Large intestine (tissue), 3 donors: ENCODE measurements at regions not wholly inside any gene's neighbourhood (a gene's known extent, or its start where the extent isn't known, plus 50 kb on each side); places are given as distances from the start of the nearest gene placed in this dataset.

ENCODE experiments used
- DNase-seq, 2 donors: peaks; one replicate each; pipeline versions ENCODE4 v3.0.0 to v3.0.0-alpha.2; 2013
- H3K27ac ChIP-seq: one replicate; pipeline ENCODE4 v1.5.1; 2013; ENCODE audit warnings: low read length
- H3K27me3 ChIP-seq: 2 replicates; pipeline ENCODE4 v1.6.1; 2013; ENCODE audit warnings: low read length; ENCODE audit not compliant: control insufficient read depth, insufficient read depth
- H3K36me3 ChIP-seq: 2 replicates; pipeline ENCODE4 v1.6.1; 2013; ENCODE audit warnings: low read length; ENCODE audit not compliant: control insufficient read depth, insufficient read depth
- H3K4me1 ChIP-seq: one replicate; pipeline ENCODE4 v1.6.1; 2013; ENCODE audit warnings: low read length; ENCODE audit not compliant: control insufficient read depth, insufficient read depth
- H3K4me3 ChIP-seq: one replicate; pipeline ENCODE4 v1.5.1; 2013; ENCODE audit warnings: low read length
- H3K9me3 ChIP-seq: one replicate; pipeline ENCODE4 v1.6.1; 2013; ENCODE audit warnings: mild to moderate bottlenecking, low read depth, low read length, moderate library complexity; ENCODE audit not compliant: control insufficient read depth
- WGBS: methylation state at CpG from one replicate; pipeline ENCODE4 v1.1.5; 2013; ENCODE audit warnings: low lambda C conversion rate; ENCODE audit not compliant: insufficient coverage; 5-methylcytosine and 5-hydroxymethylcytosine counted together

DNA sequence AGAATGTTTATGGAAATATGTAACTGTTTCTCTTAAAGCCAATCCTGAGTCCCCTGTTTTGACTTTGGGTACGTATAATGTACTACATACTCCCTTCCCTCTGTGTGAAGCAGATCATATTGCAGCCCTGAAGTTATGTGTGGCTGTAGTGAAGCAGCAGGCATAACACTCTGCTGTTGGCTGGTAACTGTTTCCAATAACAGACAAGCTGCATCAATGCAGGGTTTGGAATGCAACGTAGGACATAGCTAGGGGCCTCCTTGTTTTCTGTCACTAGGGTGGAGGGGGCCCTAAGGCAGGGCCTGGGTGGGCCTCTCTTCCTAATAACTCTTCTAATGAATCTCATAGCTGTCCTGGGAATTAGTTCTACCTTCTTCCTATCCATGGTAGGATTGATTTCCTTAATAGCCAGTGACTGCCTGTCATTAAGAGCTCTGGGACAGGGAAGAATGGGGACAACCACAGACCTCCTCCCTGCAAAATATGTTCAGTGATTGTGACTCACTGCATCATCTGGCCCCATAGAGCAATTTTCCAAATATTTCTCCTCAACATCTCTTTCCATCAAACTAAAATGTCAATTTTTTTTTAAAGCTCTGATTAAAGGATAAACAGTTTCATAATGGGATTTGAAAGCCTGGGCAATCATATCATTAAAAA, 129.6 kb upstream of the HMHB1 start:
- Histone ChIP-seq H3K27me3 (no peaks in the 10 kb centered on the region), H3K9me3 (no peaks in the 10 kb centered on the region), H3K4me1 (no peaks in the 10 kb centered on the region), H3K36me3 (no peaks in the 10 kb centered on the region), H3K27ac (peak overlapping the region; percentile 23), H3K4me3 (no peak overlapping the region)
- DNase-seq: peak; percentile 29 to 40
- WGBS: no CpG with 5 or more reads among the region's 2 CpGs

DNA sequence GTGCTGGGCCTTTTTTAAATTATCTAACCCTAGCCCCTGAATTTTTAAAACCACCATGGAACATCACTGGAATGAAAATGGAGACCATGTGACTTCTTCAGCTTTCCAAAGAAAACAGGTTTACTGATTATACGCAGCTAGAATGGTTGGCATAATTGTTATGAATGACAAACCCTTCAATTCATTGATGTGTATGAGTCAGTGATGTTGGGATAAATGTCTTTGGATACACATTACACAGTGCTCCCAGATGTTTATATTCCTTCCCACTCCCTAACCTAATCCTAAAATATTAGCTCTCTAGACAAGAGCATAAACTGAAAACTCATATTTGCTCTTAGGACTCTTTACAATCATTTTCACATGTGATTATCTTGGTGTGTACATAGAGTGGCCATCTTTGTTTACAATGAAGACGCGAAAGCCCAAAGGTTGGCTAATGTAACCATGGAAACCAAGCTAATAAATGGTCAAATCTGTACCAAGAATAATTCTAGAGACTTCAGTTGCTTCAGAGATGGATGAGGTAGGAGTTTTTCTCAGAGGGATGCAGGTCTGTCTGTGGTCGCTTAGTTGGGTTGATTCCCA, 131.2 kb upstream of the HMHB1 start:
- peak in 1 of 2 donors; percentile 51 for DNase-seq
- no peak overlapping the region for H3K27ac ChIP-seq
- 15% methylated on average over 2 of the region's 4 CpGs for WGBS

DNA sequence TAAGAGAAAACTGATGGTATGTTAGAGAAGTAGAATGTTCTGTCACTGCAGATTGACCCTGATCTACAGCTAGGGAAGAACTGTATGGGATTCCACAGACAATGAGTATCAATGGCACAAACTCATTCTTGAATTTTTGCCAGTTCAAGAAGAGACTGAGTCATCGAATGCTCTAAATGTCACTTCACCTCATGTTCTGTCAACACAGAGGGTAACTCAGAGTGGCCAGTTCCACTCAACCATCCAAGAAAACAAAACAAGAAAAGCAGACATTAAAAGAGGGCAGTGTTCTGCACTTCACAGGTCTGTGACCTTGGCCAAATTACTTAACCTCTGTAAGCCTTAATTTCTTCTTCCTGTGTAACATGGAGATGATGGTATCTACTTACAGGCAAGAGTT, 132.2 kb upstream of the HMHB1 start:
- Histone ChIP-seq H3K9me3 (no peaks in the 10 kb centered on the region), H3K4me1 (no peaks in the 10 kb centered on the region), H3K4me3 (no peak overlapping the region), H3K36me3 (no peaks in the 10 kb centered on the region), H3K27me3 (no peaks in the 10 kb centered on the region), H3K27ac (no peak overlapping the region)
- WGBS: no CpG with 5 or more reads among the region's 1 CpG
- no peak for DNase-seq

More for the DNA sequence above, 131.2 kb upstream of the HMHB1 start:
- H3K4me3 ChIP-seq: no peak overlapping the region
- no peaks in the 10 kb centered on the region for H3K36me3 ChIP-seq
- H3K4me1 ChIP-seq: no peaks in the 10 kb centered on the region
- H3K9me3 ChIP-seq: no peaks in the 10 kb centered on the region
- no peaks in the 10 kb centered on the region for H3K27me3 ChIP-seq

DNA sequence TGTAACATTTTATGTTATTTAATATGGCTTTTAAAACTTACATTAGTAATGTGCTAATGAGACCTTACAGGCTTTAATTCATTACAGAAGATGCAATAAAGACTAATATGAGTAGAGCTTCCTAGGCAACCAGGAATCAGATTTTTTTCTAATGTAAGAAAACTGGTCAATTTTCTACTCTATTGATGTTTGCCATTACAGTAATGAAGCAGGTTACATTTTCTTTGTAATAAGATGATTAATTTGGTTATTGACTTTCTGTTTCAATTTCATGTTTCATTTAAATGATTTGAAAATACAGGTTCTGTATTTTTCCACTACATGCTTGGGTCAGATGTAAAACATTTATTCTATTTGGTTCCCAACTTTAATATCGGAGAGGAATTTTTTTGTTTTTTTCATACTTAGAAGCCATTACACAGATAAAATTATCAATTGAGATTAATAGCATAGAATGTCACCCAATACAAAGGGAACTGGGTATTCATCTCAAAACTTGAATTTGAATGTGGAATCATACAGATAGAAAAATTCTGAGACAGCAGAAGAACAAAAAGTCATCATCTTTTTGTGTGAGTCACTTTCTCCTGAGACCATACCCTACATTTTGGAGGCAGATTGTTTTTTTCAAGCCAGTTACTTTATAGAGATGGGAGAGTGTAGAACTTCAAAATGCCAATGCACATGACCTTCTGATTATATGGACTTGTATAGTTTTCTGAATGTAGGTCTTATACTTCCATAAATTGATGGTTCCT, 133.6 kb upstream of the HMHB1 start:
- Histone ChIP-seq H3K36me3 (no peaks in the 10 kb centered on the region), H3K4me1 (no peaks in the 10 kb centered on the region), H3K27me3 (no peaks in the 10 kb centered on the region), H3K9me3 (no peaks in the 10 kb centered on the region), H3K4me3 (no peak overlapping the region), H3K27ac (no peak overlapping the region)
- DNase-seq: no peak
- 100% methylated on average over 1 of the region's 1 CpG for WGBS

DNA sequence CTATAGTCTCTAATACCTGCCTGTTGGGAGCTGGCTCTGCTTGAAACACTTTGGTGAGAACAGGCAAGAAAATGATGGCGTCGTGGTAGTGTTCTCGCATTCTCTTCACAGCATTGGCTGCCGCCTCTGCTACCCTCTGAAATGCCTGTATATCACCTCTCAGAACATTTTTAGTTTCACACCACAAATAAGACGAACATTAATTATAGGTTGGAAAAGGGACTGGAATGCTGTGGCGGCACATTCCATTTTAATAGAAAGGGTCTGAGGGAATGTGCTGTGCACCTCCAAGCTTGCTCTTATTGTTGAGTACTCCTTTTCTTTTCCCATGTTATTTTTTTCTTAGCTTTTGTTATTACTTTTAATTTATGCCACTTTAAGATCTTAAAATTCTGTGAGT, 134.6 kb upstream of the HMHB1 start:
- Histone ChIP-seq H3K27me3 (no peaks in the 10 kb centered on the region), H3K4me3 (no peak overlapping the region), H3K27ac (no peak overlapping the region), H3K4me1 (no peaks in the 10 kb centered on the region), H3K36me3 (no peaks in the 10 kb centered on the region), H3K9me3 (no peaks in the 10 kb centered on the region)
- no CpG with 5 or more reads among the region's 6 CpGs for WGBS
- DNase-seq: no peak

DNA sequence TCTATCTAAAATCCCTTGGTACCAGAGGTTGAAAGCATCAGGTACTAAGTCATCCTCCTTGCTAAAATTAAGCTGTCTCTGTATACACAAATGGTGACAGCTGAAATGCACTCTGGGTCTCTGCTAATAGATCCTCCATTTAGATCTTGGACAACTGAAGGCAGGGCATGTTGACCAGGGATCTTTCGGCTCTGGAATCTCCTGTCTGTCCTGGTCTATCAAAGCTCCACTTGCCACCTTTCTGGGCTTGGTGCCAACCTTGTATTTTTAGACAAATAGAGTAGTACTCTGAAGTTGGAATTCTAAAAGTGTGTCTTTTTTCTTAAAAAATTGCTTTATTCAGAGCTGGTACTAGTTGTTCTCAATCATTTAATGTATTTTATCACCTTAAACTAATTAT, 135.2 kb upstream of the HMHB1 start:
- H3K4me3 ChIP-seq: no peak overlapping the region
- no peaks in the 10 kb centered on the region for H3K36me3 ChIP-seq
- H3K27ac ChIP-seq: no peak overlapping the region
- no peak for DNase-seq
- H3K27me3 ChIP-seq: no peaks in the 10 kb centered on the region
- no CpG with 5 or more reads among the region's 1 CpG for WGBS
- no peaks in the 10 kb centered on the region for H3K4me1 ChIP-seq
- no peaks in the 10 kb centered on the region for H3K9me3 ChIP-seq

- Histone ChIP-seq H3K36me3 (no peaks in the 10 kb centered on the region), H3K9me3 (no peaks in the 10 kb centered on the region), H3K4me3 (no peak overlapping the region), H3K27me3 (no peaks in the 10 kb centered on the region), H3K4me1 (no peaks in the 10 kb centered on the region), H3K27ac (no peak overlapping the region)
- DNase-seq: no peak
- no CpG with 5 or more reads among the region's 2 CpGs for WGBS
Measured at GRCh38 chr5:143674469-143674786, 137.5 kb upstream of the HMHB1 start.

GRCh38 chr5:143673676-143674468, 138.1 kb upstream of the HMHB1 start:
- Histone ChIP-seq H3K36me3 (no peaks in the 10 kb centered on the region), H3K4me1 (no peaks in the 10 kb centered on the region), H3K9me3 (no peaks in the 10 kb centered on the region), H3K27ac (no peak overlapping the region), H3K4me3 (no peak overlapping the region), H3K27me3 (no peaks in the 10 kb centered on the region)
- no peak for DNase-seq
- 40% methylated on average over 1 of the region's 3 CpGs for WGBS

DNA sequence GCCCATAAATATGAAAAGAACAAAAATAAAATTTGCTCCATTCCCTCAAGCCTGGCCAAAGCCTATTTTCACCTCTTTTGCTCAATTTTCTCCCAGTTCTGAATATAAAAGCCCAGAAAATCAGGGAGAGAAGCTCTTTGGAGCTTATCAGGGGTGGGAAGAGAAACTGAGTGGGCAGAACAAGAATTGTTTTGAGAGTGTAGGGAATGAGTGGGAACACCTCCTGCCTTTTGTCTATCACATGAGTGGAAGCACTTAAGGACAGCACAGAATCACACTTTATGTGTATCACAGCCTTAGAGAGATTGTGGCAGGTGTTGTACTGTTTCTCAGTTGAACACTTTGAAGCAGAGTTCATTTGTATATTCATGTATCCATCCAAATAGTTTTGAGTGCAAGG, 139.2 kb upstream of the HMHB1 start:
- H3K27ac ChIP-seq: no peak overlapping the region
- no peaks in the 10 kb centered on the region for H3K9me3 ChIP-seq
- no peak for DNase-seq

GRCh38 chr5:143671674-143672569, 140.0 kb upstream of the HMHB1 start:
- no peaks in the 10 kb centered on the region for H3K36me3 ChIP-seq
- DNase-seq: no peak
- no peaks in the 10 kb centered on the region for H3K27me3 ChIP-seq
- H3K27ac ChIP-seq: no peak overlapping the region
- no peak overlapping the region for H3K4me3 ChIP-seq
- H3K4me1 ChIP-seq: no peaks in the 10 kb centered on the region
- 81% methylated on average over 3 of the region's 5 CpGs for WGBS
- H3K9me3 ChIP-seq: no peaks in the 10 kb centered on the region

More for the DNA sequence above, 139.2 kb upstream of the HMHB1 start:
- Histone ChIP-seq H3K27me3 (no peaks in the 10 kb centered on the region), H3K4me3 (no peak overlapping the region), H3K4me1 (no peaks in the 10 kb centered on the region), H3K36me3 (no peaks in the 10 kb centered on the region)
